HEK293 (cell line): ENCODE measurements at regions not wholly inside any gene's neighbourhood (a gene's known extent, or its start where the extent isn't known, plus 50 kb on each side); places are given as distances from the start of the nearest gene placed in this dataset.

Experiments
- CTCF ChIA-PET: fragments of 350-600 bp; formaldehyde crosslinking; extraction: SDS; loops from one replicate; lab custom pipeline; 2021; ENCODE audit warnings: antibody characterized with exemption; lab: Yijun Ruan, JAX
- POLR2A ChIA-PET: fragments of 300-600 bp; formaldehyde crosslinking; extraction: SDS; loops from one replicate; lab custom pipeline; 2020; ENCODE audit warnings: antibody characterized with exemption, inconsistent platforms; lab: Yijun Ruan, JAX
- H3K27ac ChIP-seq: fragments of 200-500 bp; sonication (Bioruptor generic); 2 replicates; pipeline ENCODE4 v1.5.1; 2014; ENCODE audit warnings: low read depth, low read length, control low read depth, inconsistent platforms; ENCODE audit errors: extremely low read depth
- H3K36me3 ChIP-seq, 2 experiments: fragments of 200-500 bp in 1 of 2; sonication (Bioruptor generic) in 1 of 2; 1 replicate in 1 of 2; 2 replicates in 1 of 2; pipeline ENCODE4 v1.5.1; 2014 to 2017; ENCODE audit warnings: inconsistent platforms in 2 of 2, low read length in 2 of 2; ENCODE audit not compliant: control insufficient read depth in 2 of 2, insufficient read depth in 1 of 2
- H3K4me1 ChIP-seq: fragments of 200-500 bp; sonication (Bioruptor generic); 2 replicates; pipeline ENCODE4 v1.5.1; 2014; ENCODE audit warnings: mild to moderate bottlenecking, low read length, inconsistent platforms; ENCODE audit not compliant: control insufficient read depth, insufficient read depth
- H3K4me3 ChIP-seq: 2 replicates; pipeline ENCODE4 v1.5.1; 2011; ENCODE audit warnings: low read depth, mild to moderate bottlenecking, control low read depth, low read length, moderate library complexity
- H3K9me3 ChIP-seq: fragments of 200-500 bp; sonication (Bioruptor generic); 2 replicates; pipeline ENCODE4 v1.5.1; 2014; ENCODE audit warnings: low read depth, low read length, inconsistent platforms; ENCODE audit not compliant: control insufficient read depth, insufficient read depth
- KLF16 ChIP-seq: fragments of 450-650 bp; formaldehyde crosslinking; IDR thresholded peaks from 2 replicates; pipeline ENCODE4 v1.5.1; 2017; ENCODE audit warnings: missing biosample characterization, missing genetic modification characterization
- OVOL3 ChIP-seq: fragments of 450-650 bp; formaldehyde crosslinking; IDR thresholded peaks from 2 replicates; pipeline ENCODE4 v1.5.1; 2016; ENCODE audit warnings: missing biosample characterization, missing genetic modification characterization
- PRDM10 ChIP-seq: fragments of 450-650 bp; formaldehyde crosslinking; IDR thresholded peaks from 2 replicates; pipeline ENCODE4 v1.5.1; 2016; ENCODE audit warnings: missing biosample characterization, missing genetic modification characterization
- ZBTB17 ChIP-seq: fragments of 450-650 bp; formaldehyde crosslinking; IDR thresholded peaks from 2 replicates; pipeline ENCODE4 v1.5.1; 2016; ENCODE audit warnings: missing biosample characterization, missing genetic modification characterization
- ZBTB44 ChIP-seq: fragments of 450-650 bp; IDR thresholded peaks from 2 replicates; pipeline ENCODE4 v1.5.1; 2018; ENCODE audit warnings: missing biosample characterization, mild to moderate bottlenecking, missing genetic modification characterization
- ZBTB7A ChIP-seq: fragments of 450-650 bp; formaldehyde crosslinking; IDR thresholded peaks from 2 replicates; pipeline ENCODE4 v1.5.1; 2016; ENCODE audit warnings: low read depth, missing biosample characterization, missing genetic modification characterization
- ZBTB8A ChIP-seq: fragments of 450-650 bp; formaldehyde crosslinking; IDR thresholded peaks from 2 replicates; pipeline ENCODE4 v1.5.1; 2016; ENCODE audit warnings: missing biosample characterization, missing genetic modification characterization
- ZFP37 ChIP-seq: fragments of 450-650 bp; formaldehyde crosslinking; IDR thresholded peaks from 2 replicates; pipeline ENCODE4 v1.5.1; 2016; ENCODE audit warnings: missing biosample characterization, missing genetic modification characterization
- ZNF138 ChIP-seq: fragments of 450-650 bp; formaldehyde crosslinking; IDR thresholded peaks from 2 replicates; pipeline ENCODE4 v1.5.1; 2016; ENCODE audit warnings: missing biosample characterization, missing genetic modification characterization, borderline replicate concordance
- ZNF148 ChIP-seq: fragments of 450-650 bp; formaldehyde crosslinking; IDR thresholded peaks from 2 replicates; pipeline ENCODE4 v1.5.0; 2017; ENCODE audit warnings: missing biosample characterization, missing genetic modification characterization, borderline replicate concordance
- ZNF157 ChIP-seq: fragments of 450-650 bp; formaldehyde crosslinking; IDR thresholded peaks from 2 replicates; pipeline ENCODE4 v1.5.1; 2016; ENCODE audit warnings: missing biosample characterization, missing genetic modification characterization
- ZNF266 ChIP-seq: fragments of 450-650 bp; formaldehyde crosslinking; IDR thresholded peaks from 2 replicates; pipeline ENCODE4 v1.5.1; 2016; ENCODE audit warnings: missing biosample characterization, missing genetic modification characterization, low read depth
- ZNF280C ChIP-seq: fragments of 450-650 bp; formaldehyde crosslinking; IDR thresholded peaks from 2 replicates; pipeline ENCODE4 v1.5.1; 2016; ENCODE audit warnings: missing biosample characterization, missing genetic modification characterization
- ZNF280D ChIP-seq: fragments of 450-650 bp; formaldehyde crosslinking; IDR thresholded peaks from 2 replicates; pipeline ENCODE4 v1.5.1; 2016; ENCODE audit warnings: missing biosample characterization, missing genetic modification characterization
- ZNF366 ChIP-seq: fragments of 450-650 bp; formaldehyde crosslinking; conservative IDR thresholded peaks from 2 replicates; pipeline ENCODE4 v1.5.1; 2016; ENCODE audit warnings: missing biosample characterization, missing genetic modification characterization
- ZNF530 ChIP-seq: fragments of 450-650 bp; formaldehyde crosslinking; IDR thresholded peaks from 2 replicates; pipeline ENCODE4 v1.5.1; 2016; ENCODE audit warnings: low read depth, missing biosample characterization, missing genetic modification characterization
- ZNF670 ChIP-seq: fragments of 450-650 bp; formaldehyde crosslinking; IDR thresholded peaks from 2 replicates; pipeline ENCODE4 v1.5.1; 2016; ENCODE audit warnings: missing biosample characterization, missing genetic modification characterization, low read depth
- ZNF677 ChIP-seq: fragments of 450-650 bp; IDR thresholded peaks from 2 replicates; pipeline ENCODE4 v1.5.0; 2018; ENCODE audit warnings: missing biosample characterization, mild to moderate bottlenecking, missing genetic modification characterization, moderate library complexity
- ZNF747 ChIP-seq: fragments of 450-650 bp; formaldehyde crosslinking; IDR thresholded peaks from 2 replicates; pipeline ENCODE4 v1.5.1; 2016; ENCODE audit warnings: missing biosample characterization, missing genetic modification characterization

GRCh38 chr13:74301258-74301935, 167.2 kb upstream of the KLF12 start (continued):
- peak; percentile 72; the same call in 1 of the 2 replicates for TF ChIP-seq ZFP37 (tag by site-specific recombination)
- peak; percentile 40; the same call in 1 of the 2 replicates for TF ChIP-seq ZBTB17 (tag by site-specific recombination)
- no peak; the same call in 1 of the 2 replicates for TF ChIP-seq ZNF366 (tag by site-specific recombination)
- TF ChIP-seq ZBTB44: peak; percentile 97
- no peak for TF ChIP-seq ZNF280C (tag by site-specific recombination)
- TF ChIP-seq ZNF157 (tag by site-specific recombination): no peak
- 0 out of 2 replicates have a peak, but pooled peaks have one; percentile 13 for TF ChIP-seq PRDM10 (tag by site-specific recombination)
- no peak for TF ChIP-seq OVOL3 (tag by site-specific recombination)

GRCh38 chr13:74300162-74300561, 166.0 kb upstream of the KLF12 start:
- Histone ChIP-seq H3K27ac (no peak overlapping the region), H3K9me3 (no peaks in the 10 kb centered on the region), H3K4me1 (no peaks in the 10 kb centered on the region), H3K4me3 (no peak overlapping the region), H3K36me3 (no peaks in the 10 kb centered on the region)
- TF ChIP-seq ZNF670 (tag by site-specific recombination) (no peak), ZNF530 (tag by site-specific recombination) (no peak), ZNF266 (tag by site-specific recombination) (no peak), KLF16 (tag by site-specific recombination) (no peak), ZNF747 (tag by site-specific recombination) (no peak), ZBTB7A (tag by site-specific recombination) (no peak)
- POLR2A ChIA-PET: interaction anchor here (0.5 to 0.6 kb wide), 2 partner anchors 396 to 666 kb away, joined by 3 to 5 read pairs; no protein-coding TSS in a partner anchor
- CTCF ChIA-PET: interaction anchor here (0.6 kb wide), 1 partner anchor 13 kb away, joined by 4 read pairs; no protein-coding TSS in a partner anchor

GRCh38 chr13:74299721-74300120, 165.5 kb upstream of the KLF12 start:
- Histone ChIP-seq H3K36me3 (no peaks in the 10 kb centered on the region), H3K9me3 (no peaks in the 10 kb centered on the region), H3K27ac (no peak overlapping the region), H3K4me1 (no peaks in the 10 kb centered on the region), H3K4me3 (no peak overlapping the region)
- ChIA-PET CTCF (interaction anchor here (0.6 kb wide), 1 partner anchor 12 kb away, joined by 4 read pairs; no protein-coding TSS in a partner anchor), POLR2A (interaction anchor here (0.6 kb wide), 1 partner anchor 395 kb away, joined by 5 read pairs; no protein-coding TSS in a partner anchor)
- TF ChIP-seq ZNF677 (tag by site-specific recombination) (no peak), ZBTB8A (tag by site-specific recombination) (no peak), ZNF280D (tag by site-specific recombination) (no peak), ZNF138 (no peak), ZNF148 (no peak)
